Stimulated activated effector memory CD8-positive, alpha-beta T cell treated with anti-CD3 and anti-CD28 coated beads, Interleukin-12 subunit alpha, Interleukin-12 subunit beta, amount 100 ng/mL, for 72 hours (primary cell): ENCODE measurements at regions not wholly inside any gene's neighbourhood (a gene's known extent, or its start where the extent isn't known, plus 50 kb on each side); places are given as distances from the start of the nearest gene placed in this dataset.
"Not testable (repeated sequence)": the region's sequence is repeated elsewhere in the genome, so short reads cannot be mapped to it uniquely, and the experiment has no call there.

Experiments
- ATAC-seq: fragments of 150-1000 bp; cut with Tn5 transposase; 2 replicates; pipeline ENCODE4 v1.10.0; 2021
- DNase-seq, 2 donors: peaks; one replicate each; pipeline ENCODE4 v3.0.0; 2021 to 2022; ENCODE audit warnings: low spot score in 2 of 2
- H3K27ac Mint-ChIP-seq: one replicate; pipeline ENCODE4 v1.8.0; 2022; ENCODE audit warnings: mild to moderate bottlenecking, mixed read lengths
- H3K36me3 Mint-ChIP-seq: one replicate; pipeline ENCODE4 v1.8.0; 2022; ENCODE audit warnings: mild to moderate bottlenecking, mixed read lengths
- H3K4me1 Mint-ChIP-seq: one replicate; pipeline ENCODE4 v1.8.0; 2022; ENCODE audit warnings: mixed read lengths
- H3K4me3 Mint-ChIP-seq: one replicate; pipeline ENCODE4 v1.8.0; 2022; ENCODE audit warnings: mild to moderate bottlenecking, mixed read lengths
- H3K9me3 Mint-ChIP-seq: one replicate; pipeline ENCODE4 v1.8.0; 2022; ENCODE audit warnings: mixed read lengths

DNA sequence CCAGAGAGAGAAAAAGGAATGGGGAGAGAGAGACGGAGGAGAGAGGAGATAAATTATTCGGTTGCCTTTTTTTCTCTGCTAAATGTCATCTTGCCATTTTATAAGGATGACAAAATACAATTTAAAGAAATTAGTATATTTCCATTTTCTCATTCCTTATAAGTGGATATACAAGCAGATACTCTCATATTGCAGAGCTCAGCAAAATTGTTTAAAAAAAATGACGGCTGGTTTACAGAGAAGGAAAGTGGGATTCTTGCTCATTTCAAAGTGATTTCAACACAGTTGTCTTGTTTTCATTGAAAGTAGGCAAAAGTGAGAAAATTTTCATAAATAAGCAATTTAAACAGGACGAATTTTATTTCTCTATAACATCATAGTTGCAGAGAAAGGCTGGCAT lies 641.9 kb upstream of the CDH6 start:
- ATAC-seq = no peak
- DNase-seq = no peak
- H3K36me3 Mint-ChIP-seq = no peaks in the 10 kb centered on the region
- H3K9me3 Mint-ChIP-seq = peaks cover 11% of the 10 kb centered on the region
- no peaks in the 10 kb centered on the region for H3K4me1 Mint-ChIP-seq
- H3K27ac Mint-ChIP-seq = no peak overlapping the region
- no peak overlapping the region for H3K4me3 Mint-ChIP-seq

DNA sequence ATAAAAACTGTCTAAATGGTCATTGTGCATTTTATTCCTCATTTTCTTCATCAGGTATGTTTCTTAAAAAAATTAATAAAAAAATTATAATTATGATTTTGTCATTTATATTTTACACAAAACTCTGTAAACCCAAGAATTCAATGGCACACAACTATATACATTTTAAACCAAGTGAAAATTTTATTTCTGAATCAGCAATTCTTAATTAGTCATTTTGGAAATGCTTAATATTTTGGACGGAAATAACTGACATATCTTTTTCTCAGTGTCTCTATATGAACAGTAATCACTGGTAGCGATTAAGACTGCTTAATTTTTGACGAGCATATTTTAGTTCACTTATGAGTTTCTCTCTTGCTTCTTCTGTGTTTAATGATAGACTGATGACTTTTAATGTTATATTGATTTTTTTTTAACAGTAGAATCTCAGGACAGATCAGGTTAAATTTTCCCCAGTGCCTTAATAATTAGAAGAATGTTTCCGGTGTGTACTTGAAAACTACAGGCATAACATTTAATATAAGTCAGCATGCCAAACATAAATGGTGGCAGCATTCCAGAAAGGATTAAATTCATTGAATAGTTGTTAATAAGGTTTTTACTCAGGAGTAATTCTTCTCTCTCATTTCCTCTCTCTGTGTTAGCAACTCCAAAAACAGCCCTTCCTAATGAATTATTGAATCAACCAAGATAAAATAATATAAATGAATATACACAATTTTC lies 644.7 kb upstream of the CDH6 start:
- DNase-seq = no peak
- Mint-ChIP-seq H3K27ac (no peak overlapping the region), H3K4me3 (no peak overlapping the region), H3K4me1 (no peaks in the 10 kb centered on the region), H3K9me3 (peaks cover 11% of the 10 kb centered on the region), H3K36me3 (no peaks in the 10 kb centered on the region)
- ATAC-seq = no peak

DNA sequence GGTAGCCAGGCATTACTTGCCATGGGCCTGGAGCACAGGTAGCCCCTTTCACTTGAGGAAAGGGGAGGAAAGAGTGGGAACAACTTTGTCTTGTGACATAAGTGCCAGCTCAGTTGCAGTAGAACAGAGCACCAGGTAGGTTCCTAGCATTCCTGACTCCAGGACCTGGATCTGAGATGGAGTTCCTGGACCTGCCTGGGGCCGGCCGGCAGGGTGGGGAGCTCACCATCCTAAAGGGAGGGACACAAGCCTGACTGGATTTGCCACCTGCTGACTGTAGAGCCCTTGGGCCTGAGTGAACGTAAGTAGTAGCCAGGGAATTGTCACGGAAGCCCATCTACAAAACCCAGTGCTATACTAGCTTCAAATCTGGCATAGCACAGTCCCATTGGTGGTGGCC lies 653.3 kb upstream of the CDH6 start:
- DNase-seq (no peak), ATAC-seq (no peak)

DNA sequence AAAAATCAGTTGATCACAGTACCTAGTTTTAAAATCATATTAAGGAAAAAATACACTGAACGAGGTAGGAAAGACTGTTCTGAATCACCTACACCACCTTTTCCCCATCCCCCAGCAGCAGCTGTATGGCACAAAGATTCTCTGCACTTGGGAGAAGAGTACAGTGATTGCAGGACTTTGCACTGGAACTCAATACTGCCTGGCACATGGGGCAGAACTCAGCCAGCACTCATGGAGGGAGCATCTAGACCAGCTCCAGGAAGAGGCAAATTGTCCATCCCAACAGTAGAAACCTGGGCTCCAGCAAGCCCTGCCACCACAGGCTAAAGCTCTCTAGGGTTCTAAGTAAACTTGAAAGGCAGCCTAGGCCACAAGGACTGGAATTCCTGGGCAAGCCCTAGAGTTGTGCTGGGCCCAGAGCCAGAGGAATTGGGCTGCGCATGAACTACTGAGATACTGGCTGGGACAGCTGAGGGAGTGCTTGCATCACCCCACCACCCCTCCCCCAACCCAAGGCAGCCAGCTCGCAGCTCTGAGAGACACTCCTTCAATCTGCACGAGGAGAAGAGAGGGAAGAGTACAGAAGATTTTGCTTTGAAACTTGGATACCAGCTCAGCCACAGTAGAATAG lies 654.4 kb upstream of the CDH6 start:
- ATAC-seq (no peak), DNase-seq (no peak)
- Mint-ChIP-seq H3K36me3 (no peaks in the 10 kb centered on the region), H3K9me3 (peaks cover 24% of the 10 kb centered on the region), H3K4me1 (no peaks in the 10 kb centered on the region), H3K4me3 (no peak overlapping the region), H3K27ac (no peak overlapping the region)

More for the DNA sequence above, 653.3 kb upstream of the CDH6 start:
- Mint-ChIP-seq H3K27ac (no peak overlapping the region), H3K9me3 (peaks cover 20% of the 10 kb centered on the region), H3K4me1 (no peaks in the 10 kb centered on the region), H3K36me3 (no peaks in the 10 kb centered on the region), H3K4me3 (no peak overlapping the region)

DNA sequence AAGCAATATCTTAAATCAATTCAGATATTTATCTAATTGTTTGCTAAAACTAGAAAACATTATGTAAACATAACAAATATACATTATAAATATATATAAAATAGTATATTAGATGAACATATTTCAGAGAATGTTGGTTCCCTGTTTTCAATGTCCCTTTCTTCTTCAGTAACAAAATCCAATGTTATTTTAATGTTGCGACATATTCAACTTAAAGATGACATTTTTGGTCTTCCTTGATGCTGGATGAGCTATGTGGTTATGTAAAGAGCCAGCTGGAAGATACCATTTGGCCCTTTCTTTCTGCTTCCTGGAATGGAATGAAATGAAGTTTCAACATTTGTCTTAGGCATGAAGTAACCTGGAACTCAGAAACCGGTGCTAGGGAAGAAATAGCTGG lies 668.1 kb upstream of the CDH6 start:
- DNase-seq = no peak
- Mint-ChIP-seq H3K4me1 (no peaks in the 10 kb centered on the region), H3K4me3 (no peak overlapping the region), H3K9me3 (peaks cover 19% of the 10 kb centered on the region), H3K36me3 (no peaks in the 10 kb centered on the region), H3K27ac (no peak overlapping the region)
- no peak for ATAC-seq

DNA sequence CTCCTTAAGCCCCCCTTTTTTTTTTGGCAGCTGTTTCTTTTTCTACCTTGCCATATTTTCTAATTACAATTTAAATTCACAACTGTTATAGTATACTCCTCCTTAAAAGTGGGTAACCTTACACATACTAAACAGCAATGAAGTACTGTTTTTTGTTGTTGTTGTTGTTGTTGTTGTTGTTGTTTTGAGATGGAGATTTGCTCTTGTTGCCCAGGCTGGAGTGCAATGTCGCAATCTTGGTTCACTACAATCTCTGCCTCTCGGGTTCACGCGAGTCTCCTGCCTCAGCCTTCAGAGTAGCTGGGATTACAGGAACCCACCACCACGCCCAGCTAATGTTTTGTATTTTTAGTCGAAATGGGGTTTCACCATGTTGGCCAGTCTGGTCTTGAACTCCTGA lies 669.1 kb upstream of the CDH6 start:
- no peak overlapping the region for H3K4me3 Mint-ChIP-seq
- no peak overlapping the region for H3K27ac Mint-ChIP-seq
- DNase-seq (no peak), ATAC-seq (no peak)
- H3K36me3 Mint-ChIP-seq = no peaks in the 10 kb centered on the region
- peaks cover 17% of the 10 kb centered on the region for H3K9me3 Mint-ChIP-seq
- H3K4me1 Mint-ChIP-seq = no peaks in the 10 kb centered on the region

DNA sequence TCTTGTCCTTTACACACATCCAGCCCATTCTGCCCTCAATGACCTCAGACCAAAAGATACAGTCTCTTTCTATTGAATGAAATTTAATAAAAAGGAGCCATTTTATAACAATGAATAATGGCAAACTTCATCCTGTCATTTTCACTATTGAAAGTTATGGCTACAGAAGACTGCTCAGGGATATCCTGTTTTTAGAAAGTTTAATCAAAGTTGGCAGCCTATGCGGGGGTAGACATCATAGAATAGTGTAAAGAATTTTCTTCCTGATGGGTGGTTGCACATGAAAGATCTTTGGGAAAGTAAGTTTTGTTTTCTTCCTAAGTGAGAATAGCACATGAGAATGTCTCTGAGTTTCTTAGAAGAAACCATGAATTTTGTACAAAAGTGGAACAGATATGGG lies 670.4 kb upstream of the CDH6 start:
- Mint-ChIP-seq H3K27ac (no peak overlapping the region), H3K9me3 (peaks cover 17% of the 10 kb centered on the region), H3K36me3 (no peaks in the 10 kb centered on the region), H3K4me1 (no peaks in the 10 kb centered on the region), H3K4me3 (no peak overlapping the region)
- DNase-seq (no peak), ATAC-seq (no peak)

DNA sequence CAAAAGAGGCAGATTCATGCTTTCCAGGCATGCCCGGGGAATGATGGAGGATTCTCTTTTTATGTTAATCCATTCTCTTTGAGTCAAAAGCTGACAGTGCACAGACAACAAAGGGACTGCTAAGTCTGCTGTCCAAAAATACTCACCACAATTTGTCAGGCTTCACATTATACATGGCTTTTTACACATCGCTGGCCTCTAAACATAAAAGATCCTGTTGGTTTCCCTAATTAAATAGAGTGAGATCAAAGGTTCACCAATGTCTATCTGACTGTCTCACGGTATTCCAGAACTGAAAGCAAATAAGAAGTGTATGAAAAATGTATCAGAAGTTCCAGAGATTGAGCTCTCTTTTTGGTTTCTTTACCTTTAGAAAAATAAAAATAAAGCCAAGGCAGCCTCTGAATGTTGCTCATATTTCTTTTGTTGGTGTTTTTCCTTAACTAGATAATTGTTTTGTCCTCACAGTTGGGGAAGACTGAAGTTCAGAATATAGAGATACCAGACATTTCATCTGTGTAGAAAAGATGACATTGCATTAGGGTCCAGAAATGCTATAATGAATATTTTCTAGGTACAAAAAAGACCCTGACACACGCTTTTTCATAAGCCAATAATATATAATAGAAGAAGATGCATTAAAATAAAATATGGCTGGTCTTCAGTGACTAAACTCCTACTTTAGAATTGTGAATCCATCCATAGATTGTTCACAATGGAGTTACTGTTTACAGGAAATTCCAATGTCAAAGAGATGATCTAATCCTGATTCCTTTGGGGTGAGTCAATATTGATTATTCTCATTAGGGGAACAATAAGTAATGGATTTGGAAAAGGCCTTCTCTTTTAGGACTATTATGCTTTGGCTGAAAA lies 688.2 kb upstream of the CDH6 start:
- H3K4me1 Mint-ChIP-seq = no peaks in the 10 kb centered on the region
- H3K4me3 Mint-ChIP-seq = no peak overlapping the region
- no peaks in the 10 kb centered on the region for H3K36me3 Mint-ChIP-seq
- peaks cover 35% of the 10 kb centered on the region for H3K9me3 Mint-ChIP-seq
- no peak for DNase-seq
- no peak overlapping the region for H3K27ac Mint-ChIP-seq
- ATAC-seq = no peak

DNA sequence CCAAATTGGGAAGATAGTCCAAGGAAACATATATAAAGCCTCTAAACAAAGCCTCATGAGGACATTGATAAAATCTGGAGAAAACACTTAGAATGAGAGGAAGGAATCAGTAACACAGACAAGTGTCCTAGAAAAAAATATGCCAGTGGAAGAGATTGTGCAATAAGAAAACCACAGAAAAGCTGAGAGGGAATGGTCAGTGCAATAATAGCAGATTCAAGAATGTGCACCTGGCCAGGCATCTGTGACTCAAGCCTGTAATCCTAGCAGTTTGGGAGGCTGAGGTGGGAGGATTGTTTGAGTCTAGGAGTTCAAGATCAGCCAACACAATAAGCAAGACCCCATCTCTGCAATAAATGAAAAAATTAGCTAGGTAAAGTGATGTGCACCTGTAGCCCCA lies 691.2 kb upstream of the CDH6 start:
- no peak for DNase-seq
- Mint-ChIP-seq H3K9me3 (peaks cover 28% of the 10 kb centered on the region), H3K36me3 (no peaks in the 10 kb centered on the region), H3K4me3 (no peak overlapping the region), H3K4me1 (no peaks in the 10 kb centered on the region), H3K27ac (no peak overlapping the region)
- no peak for ATAC-seq

DNA sequence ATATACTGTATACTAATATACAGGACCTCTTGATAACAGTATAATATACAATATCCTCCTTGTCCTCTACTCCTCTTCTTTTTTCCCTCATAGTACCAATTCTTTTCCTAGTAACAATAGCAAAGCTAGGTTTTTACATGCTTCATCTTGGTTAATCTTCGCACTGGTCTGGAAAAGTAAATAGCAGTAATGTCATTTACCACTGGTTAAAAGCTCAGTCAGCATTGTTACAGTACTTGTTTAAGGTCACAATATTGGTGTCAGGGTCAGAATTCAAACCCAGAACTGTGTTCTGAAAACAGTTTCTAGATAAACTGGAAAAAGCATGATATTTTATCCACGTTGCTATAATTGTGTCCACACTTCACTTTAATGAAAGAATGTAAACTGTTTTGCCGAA lies 692.4 kb upstream of the CDH6 start:
- DNase-seq (no peak), ATAC-seq (no peak)
- no peaks in the 10 kb centered on the region for H3K36me3 Mint-ChIP-seq
- H3K9me3 Mint-ChIP-seq = peaks cover 35% of the 10 kb centered on the region
- no peak overlapping the region for H3K27ac Mint-ChIP-seq
- H3K4me1 Mint-ChIP-seq = no peaks in the 10 kb centered on the region
- H3K4me3 Mint-ChIP-seq = no peak overlapping the region

DNA sequence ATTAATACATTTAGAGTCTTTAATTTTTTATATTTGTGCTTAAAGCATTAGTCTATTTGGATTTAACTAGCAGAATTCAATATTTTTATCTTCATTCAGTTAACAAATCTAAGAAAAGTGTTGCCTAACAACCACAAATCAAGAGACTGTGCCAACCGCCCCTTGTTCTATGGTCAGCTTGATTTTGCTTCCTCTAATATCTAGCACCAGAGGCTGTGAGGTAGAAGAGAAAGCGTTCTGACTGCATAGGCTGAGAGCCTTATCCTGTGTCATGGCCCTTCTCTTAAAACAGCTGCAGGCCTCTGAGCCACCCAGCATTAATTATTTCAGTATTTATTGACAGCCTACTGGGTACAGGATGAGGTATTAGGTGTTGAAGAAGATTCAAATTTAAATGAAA lies 693.0 kb upstream of the CDH6 start:
- H3K27ac Mint-ChIP-seq = no peak overlapping the region
- H3K36me3 Mint-ChIP-seq = no peaks in the 10 kb centered on the region
- H3K9me3 Mint-ChIP-seq = peaks cover 35% of the 10 kb centered on the region
- ATAC-seq (no peak), DNase-seq (no peak)
- H3K4me3 Mint-ChIP-seq = no peak overlapping the region
- H3K4me1 Mint-ChIP-seq = no peaks in the 10 kb centered on the region

DNA sequence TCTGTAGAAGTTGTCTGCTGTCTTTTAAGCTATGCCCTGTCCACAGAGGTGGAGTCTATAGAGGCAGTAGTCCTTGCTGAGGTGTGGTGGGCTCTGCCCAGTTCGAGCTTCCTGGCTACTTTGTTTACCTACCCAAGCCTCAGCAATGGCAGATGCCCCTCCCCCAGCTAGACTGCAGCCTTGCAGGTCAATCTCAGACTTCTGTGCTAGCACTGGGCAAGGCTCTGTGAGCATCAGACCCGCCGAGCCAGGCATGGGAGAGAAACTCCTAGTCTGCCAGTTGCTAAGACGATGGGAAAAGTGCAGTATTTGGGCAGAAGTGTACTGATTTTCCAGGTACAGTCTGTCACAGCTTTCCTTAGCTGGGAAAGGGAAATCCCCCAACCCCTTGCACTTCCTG lies 694.1 kb upstream of the CDH6 start:
- ATAC-seq = no peak
- H3K4me3 Mint-ChIP-seq = no peak overlapping the region
- H3K9me3 Mint-ChIP-seq = peaks cover 35% of the 10 kb centered on the region
- H3K27ac Mint-ChIP-seq = no peak overlapping the region
- no peaks in the 10 kb centered on the region for H3K36me3 Mint-ChIP-seq
- no peaks in the 10 kb centered on the region for H3K4me1 Mint-ChIP-seq
- DNase-seq = no peak

DNA sequence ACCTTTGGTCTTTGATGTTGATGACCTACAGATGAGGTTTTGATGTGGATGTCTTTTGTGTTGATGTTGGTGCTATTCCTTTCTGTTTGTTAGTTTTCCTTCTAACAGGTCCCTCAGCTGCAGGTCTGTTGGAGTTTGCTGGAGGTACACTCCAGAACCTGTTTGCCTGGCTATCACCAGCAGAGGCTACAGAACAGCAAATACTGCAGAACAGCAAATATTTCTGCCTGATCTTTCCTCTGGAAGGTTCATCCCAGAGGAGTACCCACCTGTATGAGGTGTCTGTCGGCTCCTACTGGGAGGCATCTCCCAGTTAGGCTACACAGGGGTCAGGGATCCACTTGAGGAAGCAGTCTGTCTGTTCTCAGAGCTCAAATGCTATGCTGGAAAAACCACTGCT lies 694.5 kb upstream of the CDH6 start:
- no peaks in the 10 kb centered on the region for H3K4me1 Mint-ChIP-seq
- no peak overlapping the region for H3K27ac Mint-ChIP-seq
- H3K36me3 Mint-ChIP-seq = no peaks in the 10 kb centered on the region
- no peak for ATAC-seq
- peaks cover 33% of the 10 kb centered on the region for H3K9me3 Mint-ChIP-seq
- H3K4me3 Mint-ChIP-seq = no peak overlapping the region
- no peak for DNase-seq

DNA sequence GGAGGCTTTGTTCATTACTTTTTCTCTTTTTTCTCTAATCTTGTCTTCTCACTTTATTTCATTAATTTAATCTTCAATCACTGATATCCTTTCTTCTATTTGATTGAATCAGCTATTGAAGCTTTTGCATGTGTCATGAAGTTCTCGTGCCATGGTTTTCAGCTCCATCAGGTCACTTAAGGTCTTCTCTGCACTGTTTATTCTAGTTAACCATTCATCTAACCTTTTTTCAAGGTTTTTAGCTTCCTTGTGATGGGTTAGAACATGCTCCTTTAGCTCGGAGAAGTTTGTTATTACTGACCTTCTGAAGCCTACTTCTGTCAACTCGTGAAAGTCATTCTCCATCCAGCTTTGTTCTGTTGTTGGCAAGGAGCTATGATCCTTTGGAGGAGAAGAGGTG lies 695.0 kb upstream of the CDH6 start:
- H3K4me3 Mint-ChIP-seq, H3K36me3 Mint-ChIP-seq, H3K4me1 Mint-ChIP-seq, DNase-seq, ATAC-seq, H3K27ac Mint-ChIP-seq: not testable (repeated sequence)
- H3K9me3 Mint-ChIP-seq = peaks cover 28% of the 10 kb centered on the region

DNA sequence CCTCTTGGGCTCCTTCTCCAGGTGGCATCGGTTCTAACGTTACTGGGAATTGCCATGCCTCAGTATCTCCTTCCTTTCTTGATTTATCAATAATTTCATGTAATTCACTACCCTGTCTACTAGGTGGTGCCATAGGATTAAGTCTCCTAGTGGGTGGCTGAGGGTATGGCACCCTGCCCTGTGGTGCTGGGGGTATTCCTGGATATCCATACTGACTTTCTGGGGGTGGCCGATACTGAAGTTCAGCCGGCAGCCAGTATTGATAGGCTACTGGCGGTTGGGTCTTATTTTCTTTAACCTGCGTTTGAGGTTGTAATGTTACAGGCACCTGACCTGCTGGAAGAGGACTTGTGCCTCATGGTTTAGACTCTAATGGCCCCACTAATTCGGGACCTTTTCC lies 699.4 kb upstream of the CDH6 start:
- DNase-seq, H3K36me3 Mint-ChIP-seq, ATAC-seq, H3K27ac Mint-ChIP-seq, H3K4me1 Mint-ChIP-seq, H3K4me3 Mint-ChIP-seq: not testable (repeated sequence)
- peaks cover 15% of the 10 kb centered on the region for H3K9me3 Mint-ChIP-seq

DNA sequence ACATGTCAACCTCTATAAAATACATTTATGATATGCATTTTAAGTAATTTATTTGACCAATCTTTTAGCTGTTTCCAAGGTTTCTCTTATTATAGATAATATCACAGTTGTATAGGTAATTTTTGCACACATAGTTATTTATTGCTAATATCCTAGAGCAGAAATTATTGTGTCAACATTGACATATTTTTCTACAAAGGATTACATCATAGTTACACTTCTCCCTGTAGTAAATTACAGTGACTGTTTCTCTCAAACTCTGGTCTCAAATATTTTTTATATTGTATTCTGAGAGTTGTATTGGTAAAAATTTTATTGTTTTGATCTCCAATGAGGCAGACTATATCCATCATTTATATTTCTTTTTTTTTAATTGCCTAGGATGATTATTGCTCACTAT lies 714.4 kb upstream of the CDH6 start:
- no peaks in the 10 kb centered on the region for H3K36me3 Mint-ChIP-seq
- no peak for ATAC-seq
- DNase-seq = no peak
- no peak overlapping the region for H3K27ac Mint-ChIP-seq
- no peaks in the 10 kb centered on the region for H3K4me1 Mint-ChIP-seq
- H3K4me3 Mint-ChIP-seq = no peak overlapping the region
- peaks cover 25% of the 10 kb centered on the region for H3K9me3 Mint-ChIP-seq
